ENCODE measurements at regions not wholly inside any gene's neighbourhood (a gene's known extent, or its start where the extent isn't known, plus 50 kb on each side); places are given as distances from the start of the nearest gene placed in this dataset.

DNA sequence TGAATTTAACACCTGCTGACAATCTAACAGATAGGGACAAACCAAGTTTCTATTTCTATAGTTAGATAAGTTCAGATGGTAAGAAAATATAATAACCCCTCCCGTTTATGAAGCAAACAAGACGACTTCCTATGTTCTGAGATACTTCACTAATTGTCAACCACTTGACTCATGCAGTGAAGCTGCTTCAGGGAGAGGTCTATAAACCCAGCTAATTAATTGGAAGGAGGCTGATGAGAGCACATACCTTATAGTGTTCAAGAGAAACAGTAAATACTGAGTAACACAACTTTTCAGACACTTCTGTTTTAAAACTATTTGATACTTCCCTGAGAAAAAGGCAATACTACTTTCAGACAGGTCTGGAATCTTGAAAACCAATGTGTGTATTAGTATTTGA is 229.4 kb upstream of the UBASH3B start:
- TF ChIP-seq RAD21 (conservative IDR thresholded peaks at IDR 0.05 in 1 of 2, IDR thresholded peaks at IDR 0.05 in 1 of 2), result no peak
- TF ChIP-seq EHF (CRISPR knock-in tag; IDR thresholded peaks at IDR 0.05), result no peak
- TF ChIP-seq ZSCAN20 (CRISPR knock-in tag; IDR thresholded peaks at IDR 0.05), result no peak
- TF ChIP-seq, protein P1, sequence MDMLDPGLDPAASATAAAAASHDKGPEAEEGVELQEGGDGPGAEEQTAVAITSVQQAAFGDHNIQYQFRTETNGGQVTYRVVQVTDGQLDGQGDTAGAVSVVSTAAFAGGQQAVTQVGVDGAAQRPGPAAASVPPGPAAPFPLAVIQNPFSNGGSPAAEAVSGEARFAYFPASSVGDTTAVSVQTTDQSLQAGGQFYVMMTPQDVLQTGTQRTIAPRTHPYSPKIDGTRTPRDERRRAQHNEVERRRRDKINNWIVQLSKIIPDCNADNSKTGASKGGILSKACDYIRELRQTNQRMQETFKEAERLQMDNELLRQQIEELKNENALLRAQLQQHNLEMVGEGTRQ (IDR thresholded peaks at IDR 0.05), result no peak
- TF ChIP-seq EP300 (IDR thresholded peaks at IDR 0.05), result no peak
- TF ChIP-seq, protein P2, sequence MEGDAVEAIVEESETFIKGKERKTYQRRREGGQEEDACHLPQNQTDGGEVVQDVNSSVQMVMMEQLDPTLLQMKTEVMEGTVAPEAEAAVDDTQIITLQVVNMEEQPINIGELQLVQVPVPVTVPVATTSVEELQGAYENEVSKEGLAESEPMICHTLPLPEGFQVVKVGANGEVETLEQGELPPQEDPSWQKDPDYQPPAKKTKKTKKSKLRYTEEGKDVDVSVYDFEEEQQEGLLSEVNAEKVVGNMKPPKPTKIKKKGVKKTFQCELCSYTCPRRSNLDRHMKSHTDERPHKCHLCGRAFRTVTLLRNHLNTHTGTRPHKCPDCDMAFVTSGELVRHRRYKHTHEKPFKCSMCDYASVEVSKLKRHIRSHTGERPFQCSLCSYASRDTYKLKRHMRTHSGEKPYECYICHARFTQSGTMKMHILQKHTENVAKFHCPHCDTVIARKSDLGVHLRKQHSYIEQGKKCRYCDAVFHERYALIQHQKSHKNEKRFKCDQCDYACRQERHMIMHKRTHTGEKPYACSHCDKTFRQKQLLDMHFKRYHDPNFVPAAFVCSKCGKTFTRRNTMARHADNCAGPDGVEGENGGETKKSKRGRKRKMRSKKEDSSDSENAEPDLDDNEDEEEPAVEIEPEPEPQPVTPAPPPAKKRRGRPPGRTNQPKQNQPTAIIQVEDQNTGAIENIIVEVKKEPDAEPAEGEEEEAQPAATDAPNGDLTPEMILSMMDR (IDR thresholded peaks at IDR 0.05), result no peak
- TF ChIP-seq POLR2A (IDR thresholded peaks at IDR 0.05; ENCODE audit: low read length), result no peak
- TF ChIP-seq, protein P3, sequence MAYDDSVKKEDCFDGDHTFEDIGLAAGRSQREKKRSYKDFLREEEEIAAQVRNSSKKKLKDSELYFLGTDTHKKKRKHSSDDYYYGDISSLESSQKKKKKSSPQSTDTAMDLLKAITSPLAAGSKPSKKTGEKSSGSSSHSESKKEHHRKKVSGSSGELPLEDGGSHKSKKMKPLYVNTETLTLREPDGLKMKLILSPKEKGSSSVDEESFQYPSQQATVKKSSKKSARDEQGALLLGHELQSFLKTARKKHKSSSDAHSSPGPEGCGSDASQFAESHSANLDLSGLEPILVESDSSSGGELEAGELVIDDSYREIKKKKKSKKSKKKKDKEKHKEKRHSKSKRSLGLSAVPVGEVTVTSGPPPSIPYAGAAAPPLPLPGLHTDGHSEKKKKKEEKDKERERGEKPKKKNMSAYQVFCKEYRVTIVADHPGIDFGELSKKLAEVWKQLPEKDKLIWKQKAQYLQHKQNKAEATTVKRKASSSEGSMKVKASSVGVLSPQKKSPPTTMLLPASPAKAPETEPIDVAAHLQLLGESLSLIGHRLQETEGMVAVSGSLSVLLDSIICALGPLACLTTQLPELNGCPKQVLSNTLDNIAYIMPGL (CRISPR knock-in tag; IDR thresholded peaks at IDR 0.05; ENCODE audit: borderline replicate concordance), result no peak

Measured in A549 (cell line).